ENCODE measurements at regions not wholly inside any gene's neighbourhood (a gene's known extent, or its start where the extent isn't known, plus 50 kb on each side); places are given as distances from the start of the nearest gene placed in this dataset.
"Not testable (repeated sequence)": the region's sequence is repeated elsewhere in the genome, so short reads cannot be mapped to it uniquely, and the experiment has no call there.

GRCh38 chr3:146382386-146382785 lies 87.0 kb downstream of the PLSCR2 start:
- DNase-seq (no peak), ATAC-seq (no peak)
- intact Hi-C loops (cut with DNase I): no loop called here

DNA sequence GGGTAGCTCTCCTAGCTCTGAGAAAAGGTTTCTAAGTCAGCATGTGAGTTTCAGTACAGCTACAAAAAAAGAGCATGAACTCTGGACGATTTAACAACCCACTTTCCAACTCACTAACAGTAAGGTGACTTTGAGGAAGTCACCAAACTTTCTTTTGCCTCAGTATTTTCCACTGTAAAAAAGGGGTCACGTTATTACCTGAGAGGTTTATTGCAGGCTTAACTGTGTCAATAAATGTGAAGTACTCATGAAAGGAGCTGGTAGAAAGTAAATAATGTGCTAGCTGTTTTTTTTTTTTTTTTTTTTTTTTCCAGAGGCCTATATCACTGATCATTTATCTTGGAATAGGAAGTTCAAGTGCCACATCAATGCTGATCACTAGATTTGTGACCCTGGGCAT lies 89.3 kb downstream of the PLSCR2 start:
- no peak for DNase-seq
- intact Hi-C loops (cut with DNase I): no loop called here
- no peak for ATAC-seq

GRCh38 chr3:146375219-146375618 lies 94.1 kb downstream of the PLSCR2 start:
- DNase-seq (no peak), ATAC-seq (no peak)
- intact Hi-C loops (cut with DNase I): no loop called here

DNA sequence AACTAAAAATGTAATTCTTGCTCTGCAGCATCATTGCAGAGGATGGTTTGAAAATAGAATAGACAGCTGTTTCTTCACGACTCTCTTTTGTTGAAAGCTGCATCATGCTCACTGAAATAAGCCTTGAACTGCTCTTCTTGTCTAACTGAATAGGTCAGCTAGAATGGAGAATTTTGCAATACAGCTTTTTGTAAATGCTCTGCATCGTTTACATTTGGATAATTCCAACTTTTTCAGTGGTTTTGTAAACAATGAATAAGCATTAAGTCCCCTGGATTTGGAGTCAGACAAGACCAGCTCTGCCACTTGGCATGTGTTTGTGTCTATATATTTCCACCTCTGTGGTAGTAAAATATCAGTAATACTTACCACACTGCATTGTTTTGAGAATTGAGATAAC lies 95.2 kb downstream of the PLSCR2 start:
- no peak for DNase-seq
- intact Hi-C loops (cut with DNase I): no loop called here
- no peak for ATAC-seq

DNA sequence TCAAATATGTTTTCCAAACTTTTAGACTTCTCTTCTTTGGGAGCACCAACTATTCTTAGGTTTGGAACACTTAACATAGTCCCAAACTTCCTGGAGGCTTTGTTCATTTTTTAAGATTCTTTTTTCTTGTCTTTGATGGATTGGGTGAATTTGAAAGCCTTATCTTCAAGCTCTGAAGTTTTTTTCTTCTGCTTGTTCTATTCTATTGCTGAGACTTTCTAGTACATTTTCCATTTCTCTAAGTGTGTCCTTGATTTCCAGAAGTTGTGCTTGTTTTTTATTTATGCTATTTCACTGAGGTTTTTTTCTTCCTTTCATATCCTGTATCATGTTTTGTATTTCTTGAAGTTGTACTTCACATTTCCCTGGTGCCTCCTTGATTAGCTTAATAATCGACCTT lies 97.5 kb downstream of the PLSCR2 start:
- DNase-seq: no peak
- ATAC-seq: no peak
- intact Hi-C loops (cut with DNase I): no loop called here

GRCh38 chr3:146368882-146369523 lies 100.4 kb downstream of the PLSCR2 start:
- intact Hi-C loops (cut with DNase I): no loop called here
- DNase-seq (no peak), ATAC-seq (no peak)

DNA sequence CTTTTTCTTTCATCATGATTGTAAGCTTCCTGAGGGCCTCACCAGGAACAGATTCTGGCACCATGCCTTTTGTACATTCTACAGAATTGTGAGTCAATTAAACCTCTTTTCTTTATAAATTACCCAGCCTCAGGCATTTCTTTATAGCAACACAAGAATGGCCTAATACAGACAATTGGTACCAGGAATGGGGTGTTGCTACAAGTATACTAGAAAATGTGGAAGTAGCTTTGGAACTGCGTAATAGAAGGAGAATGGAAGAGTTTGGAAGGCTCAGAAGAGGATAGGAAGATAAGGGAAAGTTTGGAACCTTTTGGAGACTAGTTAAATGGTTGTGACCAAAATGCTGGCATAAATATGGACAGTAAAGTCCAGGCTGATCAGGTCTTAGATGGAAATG lies 108.9 kb upstream of the PLSCR4 start:
- DNase-seq (no peak), ATAC-seq (no peak)
- intact Hi-C loops (cut with DNase I): no loop called here

- DNase-seq; ATAC-seq; intact Hi-C loops (cut with DNase I): not testable (repeated sequence)
Measured at GRCh38 chr3:146354421-146354820, 103.5 kb upstream of the PLSCR4 start.

- ATAC-seq: no peak
- intact Hi-C loops (cut with DNase I): no loop called here
- no peak for DNase-seq
Measured at GRCh38 chr3:146350852-146351251, 99.9 kb upstream of the PLSCR4 start.

GRCh38 chr3:146345900-146346299 lies 95.0 kb upstream of the PLSCR4 start:
- intact Hi-C loops (cut with DNase I): no loop called here
- ATAC-seq (no peak), DNase-seq (no peak)

- intact Hi-C loops (cut with DNase I): no loop called here
- ATAC-seq: no peak
Measured at GRCh38 chr3:146343551-146343950, 92.6 kb upstream of the PLSCR4 start.

DNA sequence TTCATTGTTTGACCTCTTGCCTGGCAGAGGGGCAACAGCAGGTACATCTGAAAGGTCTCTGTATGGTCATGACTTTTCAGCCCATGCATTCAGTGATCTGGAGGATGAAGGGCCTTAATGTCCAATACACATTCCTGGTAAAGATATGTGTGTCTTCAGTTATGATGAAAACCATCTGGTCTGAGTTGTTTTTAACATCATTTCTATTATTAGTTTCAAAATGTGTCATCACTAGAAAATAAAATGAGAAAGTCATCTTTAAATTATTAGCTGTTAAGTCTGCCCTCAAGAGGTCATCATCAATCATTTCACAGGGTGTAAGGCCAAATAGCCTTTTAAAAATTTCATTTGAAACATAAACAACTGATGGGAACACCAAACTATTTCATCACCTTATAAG lies 92.1 kb upstream of the PLSCR4 start:
- ATAC-seq (no peak), DNase-seq (no peak)
- intact Hi-C loops (cut with DNase I): no loop called here

More at GRCh38 chr3:146343551-146343950, 92.6 kb upstream of the PLSCR4 start:
- DNase-seq: no peak

- ATAC-seq: no peak
- intact Hi-C loops (cut with DNase I): loop anchor here in 1 of 2 donors (10.0 kb wide), 2 partner anchors 245 to 275 kb away; no protein-coding TSS in a partner anchor
Measured at GRCh38 chr3:146339349-146339748, 88.4 kb upstream of the PLSCR4 start.

GRCh38 chr3:146337991-146338390 lies 87.1 kb upstream of the PLSCR4 start:
- ATAC-seq (no peak), DNase-seq (no peak)

More at GRCh38 chr3:146339349-146339748, 88.4 kb upstream of the PLSCR4 start:
- no peak for DNase-seq

GRCh38 chr3:146335386-146335785 lies 84.5 kb upstream of the PLSCR4 start:
- ATAC-seq: no peak
- intact Hi-C loops (cut with DNase I): loop anchor here in 1 of 2 donors (10.0 kb wide), 2 partner anchors 249 to 271 kb away; no protein-coding TSS in a partner anchor
- DNase-seq: no peak

More at GRCh38 chr3:146337991-146338390, 87.1 kb upstream of the PLSCR4 start:
- intact Hi-C loops (cut with DNase I): loop anchor here in 1 of 2 donors (10.0 kb wide), 2 partner anchors 247 to 273 kb away; no protein-coding TSS in a partner anchor

DNA sequence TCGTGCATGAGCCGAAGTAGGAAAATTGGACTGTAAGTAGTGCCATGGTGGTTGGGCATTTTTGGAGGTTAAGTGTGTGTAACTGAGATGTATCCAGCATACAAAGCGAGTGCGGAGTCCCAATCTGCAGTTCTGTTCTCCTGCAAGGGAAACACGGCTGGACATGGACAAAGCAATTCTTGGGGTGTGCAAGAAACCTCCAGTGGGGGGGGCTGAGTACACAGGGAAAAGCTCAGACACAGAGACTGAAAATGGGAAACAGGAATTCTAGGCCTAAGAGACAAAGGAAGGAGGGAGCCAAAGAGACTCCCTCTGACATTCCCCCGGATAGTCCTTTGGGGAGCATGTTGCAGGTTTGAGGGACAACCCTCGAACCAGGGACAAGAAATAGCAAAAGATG lies 83.2 kb upstream of the PLSCR4 start:
- DNase-seq (peak; percentile 34), ATAC-seq (peak in 1 of 2 donors; percentile 34)
- intact Hi-C loops (cut with DNase I): loop anchor here (5.0 to 10.0 kb wide), 4 partner anchors 243 to 272 kb away; no protein-coding TSS in a partner anchor

DNA sequence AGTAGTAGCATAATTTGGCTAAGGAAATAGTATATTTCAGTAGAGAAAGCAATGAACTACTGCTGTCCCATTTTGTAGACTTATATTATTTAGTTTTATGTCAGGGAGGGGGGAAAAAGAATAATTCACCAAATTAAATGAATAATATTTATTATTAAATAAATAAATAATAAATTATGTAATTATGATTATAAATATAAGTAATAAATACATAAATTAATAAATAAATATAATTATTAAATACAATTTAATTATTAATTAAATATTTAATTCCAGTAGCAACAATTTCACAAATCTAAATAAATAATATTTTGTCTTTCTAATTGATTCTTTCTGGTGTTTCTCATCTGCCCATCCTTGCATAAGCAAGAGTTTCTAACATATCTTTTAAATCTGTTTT lies 81.1 kb upstream of the PLSCR4 start:
- intact Hi-C loops (cut with DNase I): loop anchor here (5.0 to 10.0 kb wide), 4 partner anchors 245 to 270 kb away; no protein-coding TSS in a partner anchor
- ATAC-seq: no peak
- DNase-seq: no peak

GRCh38 chr3:146326875-146327543 lies 76.1 kb upstream of the PLSCR4 start:
- intact Hi-C loops (cut with DNase I): loop anchor here (1.0 to 2.0 kb wide), 2 partner anchors 108 kb away; no protein-coding TSS in a partner anchor
- peak; percentile 36 for DNase-seq
- peak; percentile 83 to 92 for ATAC-seq

GRCh38 chr3:146325170-146325569 lies 74.3 kb upstream of the PLSCR4 start:
- peak in 1 of 2 donors; percentile 27 for ATAC-seq
- intact Hi-C loops (cut with DNase I): no loop called here

DNA sequence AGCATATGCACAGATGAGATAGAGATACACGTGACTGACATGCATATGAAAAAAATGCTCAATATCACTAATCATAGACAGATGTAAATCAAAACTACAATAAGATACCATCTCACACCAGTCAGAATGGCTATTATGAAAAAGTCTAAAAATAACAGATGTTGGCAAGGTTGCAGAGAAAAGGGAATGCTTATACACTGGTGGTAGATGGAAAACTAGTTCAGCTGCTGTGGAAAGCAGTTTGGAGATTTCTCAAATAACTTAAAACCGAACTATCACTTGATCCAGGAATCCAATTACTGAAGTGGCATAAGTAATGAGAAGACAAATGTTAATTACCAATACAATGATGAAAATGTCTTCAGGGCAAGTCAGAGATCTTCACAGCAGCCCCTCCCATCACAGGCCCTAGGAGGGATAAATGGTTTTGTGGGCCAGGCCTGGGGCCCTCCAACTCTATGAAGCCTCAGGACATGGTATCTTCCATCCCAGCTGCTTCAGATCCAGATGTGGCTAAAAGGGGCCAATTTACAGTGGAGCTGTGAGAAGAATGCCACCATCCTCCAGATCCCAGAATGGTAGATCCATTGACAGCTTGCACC lies 71.4 kb upstream of the PLSCR4 start:
- ATAC-seq (no peak), DNase-seq (no peak)
- intact Hi-C loops (cut with DNase I): no loop called here

More at GRCh38 chr3:146325170-146325569, 74.3 kb upstream of the PLSCR4 start:
- no peak for DNase-seq
